ENCODE measurements at regions not wholly inside any gene's neighbourhood (a gene's known extent, or its start where the extent isn't known, plus 50 kb on each side); places are given as distances from the start of the nearest gene placed in this dataset.

DNA sequence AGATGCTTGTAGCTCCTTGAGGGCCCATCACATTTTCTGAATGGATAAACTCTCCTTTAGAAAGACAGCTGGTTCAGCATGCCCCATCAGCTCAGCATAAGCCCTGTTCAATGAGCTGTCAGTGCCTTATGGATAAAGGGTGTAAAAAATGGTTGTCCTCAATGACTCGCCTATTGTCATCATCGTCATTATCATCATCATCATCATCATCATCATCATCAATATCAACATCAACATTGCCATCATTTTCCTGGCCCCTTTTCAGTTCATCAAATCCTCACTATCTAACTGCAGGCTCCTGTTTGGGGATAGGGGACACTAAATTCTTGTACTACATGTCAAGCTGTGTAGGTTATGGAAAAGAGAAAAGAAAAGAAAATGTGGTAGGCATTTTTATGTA is 310.7 kb upstream of the MTNR1B start:
- TF ChIP-seq, protein P1, sequence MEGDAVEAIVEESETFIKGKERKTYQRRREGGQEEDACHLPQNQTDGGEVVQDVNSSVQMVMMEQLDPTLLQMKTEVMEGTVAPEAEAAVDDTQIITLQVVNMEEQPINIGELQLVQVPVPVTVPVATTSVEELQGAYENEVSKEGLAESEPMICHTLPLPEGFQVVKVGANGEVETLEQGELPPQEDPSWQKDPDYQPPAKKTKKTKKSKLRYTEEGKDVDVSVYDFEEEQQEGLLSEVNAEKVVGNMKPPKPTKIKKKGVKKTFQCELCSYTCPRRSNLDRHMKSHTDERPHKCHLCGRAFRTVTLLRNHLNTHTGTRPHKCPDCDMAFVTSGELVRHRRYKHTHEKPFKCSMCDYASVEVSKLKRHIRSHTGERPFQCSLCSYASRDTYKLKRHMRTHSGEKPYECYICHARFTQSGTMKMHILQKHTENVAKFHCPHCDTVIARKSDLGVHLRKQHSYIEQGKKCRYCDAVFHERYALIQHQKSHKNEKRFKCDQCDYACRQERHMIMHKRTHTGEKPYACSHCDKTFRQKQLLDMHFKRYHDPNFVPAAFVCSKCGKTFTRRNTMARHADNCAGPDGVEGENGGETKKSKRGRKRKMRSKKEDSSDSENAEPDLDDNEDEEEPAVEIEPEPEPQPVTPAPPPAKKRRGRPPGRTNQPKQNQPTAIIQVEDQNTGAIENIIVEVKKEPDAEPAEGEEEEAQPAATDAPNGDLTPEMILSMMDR (IDR thresholded peaks at IDR 0.05; ENCODE audit: insufficient read depth, low read length, poor library complexity, severe bottlenecking) = no peak
- TF ChIP-seq EZH2phosphoT487 (conservative IDR thresholded peaks at IDR 0.05; ENCODE audit: low read length) = no peak

All from SU-DHL-6 (cell line).